Right lobe of liver (tissue), 6 donors: ENCODE measurements at regions not wholly inside any gene's neighbourhood (a gene's known extent, or its start where the extent isn't known, plus 50 kb on each side); places are given as distances from the start of the nearest gene placed in this dataset.

Experiments
- ATAC-seq, 4 donors: fragments of 200-7000 bp; cut with Tn5 transposase; one replicate each; pipeline ENCODE4 v1.9.1; 2020; ENCODE audit warnings: mild to moderate bottlenecking in 4 of 4, moderate library complexity in 4 of 4
- DNase-seq, 3 donors: peaks; one replicate each; pipeline ENCODE4 v3.0.0-alpha.2; 2020
- H3K27ac ChIP-seq, 3 donors: fragments of 200-600 bp; one replicate each; pipeline ENCODE4 v1.8.0; 2022
- H3K27me3 ChIP-seq, 2 donors: fragments of 200-600 bp; one replicate each; pipeline ENCODE4 v1.8.0; 2022
- H3K36me3 ChIP-seq, 4 donors: fragments of 200-600 bp; sonication (generic) in 1 of 4; one replicate each; pipeline versions ENCODE4 v1.5.1 to v1.8.0; 2017 to 2022; ENCODE audit warnings: control low read depth in 1 of 4
- H3K4me1 ChIP-seq, 4 donors: fragments of 200-600 bp; sonication (generic) in 1 of 4; one replicate each; pipeline versions ENCODE4 v1.5.1 to v1.8.0; 2017 to 2022; ENCODE audit warnings: control low read depth in 1 of 4
- H3K4me3 ChIP-seq, 3 donors: fragments of 200-600 bp; one replicate each; pipeline ENCODE4 v1.8.0; 2022
- H3K9me3 ChIP-seq, 4 donors: fragments of 200-600 bp; sonication (generic) in 1 of 4; one replicate each; pipeline versions ENCODE4 v1.5.1 to v1.8.0; 2017 to 2022; ENCODE audit warnings: control low read depth in 1 of 4
- POLR2A ChIP-seq: fragments of 450-650 bp; IDR thresholded peaks from one replicate; pipeline ENCODE4 v1.6.1; 2017; ENCODE audit warnings: antibody characterized with exemption, mild to moderate bottlenecking
- WGBS: methylation state at CpG from one replicate; pipeline ENCODE4 v1.1.6; 2018; ENCODE audit warnings: low coverage, low lambda C conversion rate; ENCODE audit not compliant: insufficient coverage; ENCODE audit errors: missing lambda C conversion rate; 5-methylcytosine and 5-hydroxymethylcytosine counted together
- intact Hi-C, 2 donors: fragments of 100-400 bp; cut with DNase I; formaldehyde crosslinking; loops; one replicate each; pipeline versions ENCODE4 v1.11.2 to v1.14.1; 2022
- TF ChIP-seq, protein P1 (sequence below), 4 donors: fragments of 200-600 bp in 3 of 4; fragments of 450-650 bp in 1 of 4; IDR thresholded peaks; one replicate each; pipeline versions ENCODE4 v1.5.1 to v1.8.0; 2016 to 2022; ENCODE audit warnings: antibody characterized with exemption in 4 of 4, mild to moderate bottlenecking in 2 of 4
- donor health status: DM: no; HTN: yes; CAD: no.
- donor health status: DM: no; HTN: no; CAD: no.
- donor health status: DM: no; HTN: no; CAD: no.
- donor health status: DM: no; HTN: yes; CAD: no.
- donor health status: DM: no; HTN: yes; CAD: no.

DNA sequence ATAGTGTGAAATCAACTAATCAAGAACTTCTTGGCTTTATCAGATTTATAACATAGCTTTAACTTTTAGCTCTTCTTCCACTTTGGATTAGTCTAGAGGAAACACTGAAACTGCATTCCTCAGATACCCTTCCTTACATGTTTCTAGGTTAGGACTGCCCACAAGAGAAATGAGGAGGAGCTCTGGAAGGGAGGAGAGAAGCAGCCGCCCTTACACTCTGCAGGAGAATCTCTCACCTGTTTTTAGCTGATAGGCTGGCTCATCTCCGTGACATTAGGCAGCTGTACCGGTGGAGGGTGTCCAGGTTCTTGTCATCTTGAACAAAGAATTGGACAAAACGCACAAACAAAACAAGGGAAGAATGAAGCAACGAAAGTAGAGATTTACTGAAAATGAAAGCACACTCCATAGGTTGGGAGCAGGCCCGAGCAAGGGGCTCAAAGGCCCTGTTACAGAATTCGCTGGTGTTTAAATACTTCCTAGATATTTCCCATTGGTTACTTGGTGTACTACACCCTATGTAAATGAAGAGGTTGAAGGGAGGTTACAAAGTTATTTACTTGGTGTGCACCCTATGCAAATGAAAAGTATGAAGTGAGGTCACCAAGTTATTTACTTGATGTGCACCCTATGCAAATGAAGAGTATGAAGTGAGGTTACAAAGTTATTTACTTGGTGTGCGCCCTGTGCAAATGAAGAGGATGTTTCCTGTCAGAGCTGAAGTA is 524.9 kb upstream of the CHRM3 start:
- no peak for ATAC-seq
- Histone ChIP-seq H3K36me3 (no peaks in the 10 kb centered on the region), H3K27me3 (no peaks in the 10 kb centered on the region), H3K27ac (no peak overlapping the region), H3K4me3 (no peak overlapping the region), H3K4me1 (no peaks in the 10 kb centered on the region), H3K9me3 (no peaks in the 10 kb centered on the region)
- TF ChIP-seq POLR2A, result no peak
- TF ChIP-seq, protein P1, sequence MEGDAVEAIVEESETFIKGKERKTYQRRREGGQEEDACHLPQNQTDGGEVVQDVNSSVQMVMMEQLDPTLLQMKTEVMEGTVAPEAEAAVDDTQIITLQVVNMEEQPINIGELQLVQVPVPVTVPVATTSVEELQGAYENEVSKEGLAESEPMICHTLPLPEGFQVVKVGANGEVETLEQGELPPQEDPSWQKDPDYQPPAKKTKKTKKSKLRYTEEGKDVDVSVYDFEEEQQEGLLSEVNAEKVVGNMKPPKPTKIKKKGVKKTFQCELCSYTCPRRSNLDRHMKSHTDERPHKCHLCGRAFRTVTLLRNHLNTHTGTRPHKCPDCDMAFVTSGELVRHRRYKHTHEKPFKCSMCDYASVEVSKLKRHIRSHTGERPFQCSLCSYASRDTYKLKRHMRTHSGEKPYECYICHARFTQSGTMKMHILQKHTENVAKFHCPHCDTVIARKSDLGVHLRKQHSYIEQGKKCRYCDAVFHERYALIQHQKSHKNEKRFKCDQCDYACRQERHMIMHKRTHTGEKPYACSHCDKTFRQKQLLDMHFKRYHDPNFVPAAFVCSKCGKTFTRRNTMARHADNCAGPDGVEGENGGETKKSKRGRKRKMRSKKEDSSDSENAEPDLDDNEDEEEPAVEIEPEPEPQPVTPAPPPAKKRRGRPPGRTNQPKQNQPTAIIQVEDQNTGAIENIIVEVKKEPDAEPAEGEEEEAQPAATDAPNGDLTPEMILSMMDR (IDR thresholded peaks at IDR 0.05), result no peak
- DNase-seq, result no peak
- intact Hi-C loops, result no loop called here
- 56% methylated on average over 8 of the region's 8 CpGs for WGBS

DNA sequence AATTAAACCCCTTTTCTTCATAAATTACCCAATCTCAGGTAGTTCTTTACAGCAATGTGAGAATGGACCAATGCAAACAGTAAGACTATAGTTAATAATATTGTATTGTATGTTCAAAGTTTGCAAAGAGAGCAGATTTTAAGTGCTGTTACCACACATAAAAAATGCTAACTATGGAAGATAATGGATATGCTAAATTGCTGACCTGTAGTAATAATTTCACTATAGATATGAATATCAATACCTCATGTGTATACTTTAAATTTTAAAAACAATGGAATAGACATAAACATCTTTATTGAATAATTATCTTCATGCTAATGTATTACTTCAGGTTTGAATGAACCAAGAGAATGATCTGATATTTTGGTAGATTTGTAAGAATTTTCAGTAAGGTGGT is 552.4 kb upstream of the CHRM3 start:
- Histone ChIP-seq H3K4me1 (no peaks in the 10 kb centered on the region), H3K27ac (no peak overlapping the region), H3K36me3 (no peaks in the 10 kb centered on the region), H3K9me3 (no peaks in the 10 kb centered on the region), H3K4me3 (no peak overlapping the region), H3K27me3 (no peaks in the 10 kb centered on the region)
- TF ChIP-seq, protein P1 (IDR thresholded peaks at IDR 0.05), result no peak
- no peak for TF ChIP-seq POLR2A
- ATAC-seq, result no peak
- intact Hi-C loops, result no loop called here
- DNase-seq, result no peak

DNA sequence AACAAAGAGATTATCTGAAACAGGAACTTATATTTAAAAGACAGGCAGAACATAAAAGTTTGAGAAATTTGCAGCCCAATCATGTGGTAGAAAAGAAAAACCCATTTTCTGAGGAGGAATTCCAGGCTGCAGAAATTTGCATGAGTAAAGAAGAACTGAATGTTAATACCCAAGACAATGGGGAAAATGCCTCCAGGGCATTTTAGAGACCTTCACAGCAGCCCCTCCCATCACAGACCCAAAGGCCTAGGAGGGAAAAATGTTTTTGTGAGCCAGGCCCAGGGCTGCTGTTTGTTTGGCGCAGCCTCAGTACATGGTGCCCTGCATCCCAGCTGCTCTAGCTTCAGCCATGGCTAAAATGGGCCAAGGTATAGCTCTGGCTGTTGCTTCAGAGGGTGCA is 554.3 kb upstream of the CHRM3 start:
- no peak for DNase-seq
- Histone ChIP-seq H3K9me3 (no peaks in the 10 kb centered on the region), H3K27me3 (no peaks in the 10 kb centered on the region), H3K27ac (no peak overlapping the region), H3K4me3 (no peak overlapping the region), H3K36me3 (no peaks in the 10 kb centered on the region), H3K4me1 (no peaks in the 10 kb centered on the region)
- ATAC-seq, result no peak
- no CpG with 5 or more reads among the region's 1 CpG for WGBS
- intact Hi-C loops, result no loop called here
- no peak for TF ChIP-seq POLR2A
- TF ChIP-seq, protein P1 (IDR thresholded peaks at IDR 0.05), result no peak

DNA sequence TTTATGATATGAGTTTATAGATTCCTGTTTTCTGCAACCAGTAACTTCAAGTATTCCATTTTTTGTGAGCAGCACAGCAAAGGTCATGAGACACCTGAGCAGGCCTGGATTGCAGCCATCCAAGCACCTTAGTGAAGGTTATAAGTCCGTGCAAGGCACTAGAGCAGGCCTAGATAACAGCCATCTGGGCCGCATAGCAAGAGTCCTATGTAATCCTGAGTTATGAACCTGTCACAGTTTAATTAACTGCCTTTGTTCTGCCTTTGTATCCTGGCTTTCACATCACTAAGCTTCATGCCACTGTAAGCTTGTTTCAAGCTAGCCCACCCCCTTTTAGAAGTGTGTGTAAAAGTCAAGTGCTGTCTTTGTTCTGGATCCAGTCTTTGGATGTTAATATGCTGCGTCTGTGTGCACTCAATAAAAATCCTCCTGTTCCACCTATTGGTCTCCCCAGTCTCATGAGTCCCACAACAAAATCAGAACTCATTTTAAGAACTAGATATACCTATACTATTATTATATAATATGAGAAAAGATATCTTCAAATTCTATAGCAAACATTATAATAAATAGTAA is 556.2 kb upstream of the CHRM3 start:
- Histone ChIP-seq H3K27me3 (no peaks in the 10 kb centered on the region), H3K36me3 (no peaks in the 10 kb centered on the region), H3K4me1 (no peaks in the 10 kb centered on the region), H3K27ac (no peak overlapping the region), H3K9me3 (no peaks in the 10 kb centered on the region), H3K4me3 (no peak overlapping the region)
- intact Hi-C loops, result no loop called here
- TF ChIP-seq POLR2A, result no peak
- TF ChIP-seq, protein P1 (IDR thresholded peaks at IDR 0.05), result no peak
- ATAC-seq (no peak), DNase-seq (no peak)
- 45% methylated on average over 3 of the region's 3 CpGs for WGBS
